ENCODE measurements at regions not wholly inside any gene's neighbourhood (a gene's known extent, or its start where the extent isn't known, plus 50 kb on each side); places are given as distances from the start of the nearest gene placed in this dataset.

GRCh38 chr17:11006530-11006929 is 168.6 kb upstream of the PIRT start:
- DNase-seq (ENCODE audit: low read depth) (no peak), FAIRE-seq (no peak)
- Histone ChIP-seq H3K27me3 (ENCODE audit: control insufficient read depth, insufficient read depth, low read length) (no peaks in the 10 kb centered on the region), H3K4me3 (ENCODE audit: low read depth, low read length) (no peak overlapping the region), H3K36me3 (ENCODE audit: control insufficient read depth, insufficient read depth, low read length) (no peaks in the 10 kb centered on the region)
- no peak for TF ChIP-seq CTCF (IDR thresholded peaks at IDR 0.05; ENCODE audit: insufficient read depth, low read length, severe bottlenecking)

- Histone ChIP-seq H3K27me3 (ENCODE audit: control insufficient read depth, insufficient read depth, low read length) (no peaks in the 10 kb centered on the region), H3K4me3 (ENCODE audit: low read depth, low read length) (no peak overlapping the region), H3K36me3 (ENCODE audit: control insufficient read depth, insufficient read depth, low read length) (no peaks in the 10 kb centered on the region)
- FAIRE-seq (no peak), DNase-seq (ENCODE audit: low read depth) (no peak)
- no peak for TF ChIP-seq CTCF (IDR thresholded peaks at IDR 0.05; ENCODE audit: insufficient read depth, low read length, severe bottlenecking)
Observed at GRCh38 chr17:11005940-11006339, 168.1 kb upstream of the PIRT start.

- DNase-seq (ENCODE audit: low read depth) (no peak), FAIRE-seq (no peak)
- no peaks in the 10 kb centered on the region for H3K27me3 ChIP-seq (ENCODE audit: control insufficient read depth, insufficient read depth, low read length)
- H3K36me3 ChIP-seq (ENCODE audit: control insufficient read depth, insufficient read depth, low read length), result no peaks in the 10 kb centered on the region
- H3K4me3 ChIP-seq (ENCODE audit: low read depth, low read length), result no peak overlapping the region
- TF ChIP-seq CTCF (IDR thresholded peaks at IDR 0.05; ENCODE audit: insufficient read depth, low read length, severe bottlenecking), result no peak
Observed at GRCh38 chr17:11002417-11002816, 164.5 kb upstream of the PIRT start.

GRCh38 chr17:11001651-11002050 is 163.8 kb upstream of the PIRT start:
- no peak overlapping the region for H3K4me3 ChIP-seq (ENCODE audit: low read depth, low read length)
- no peak for TF ChIP-seq CTCF (IDR thresholded peaks at IDR 0.05; ENCODE audit: insufficient read depth, low read length, severe bottlenecking)
- DNase-seq (ENCODE audit: low read depth), result no peak
- H3K36me3 ChIP-seq (ENCODE audit: control insufficient read depth, insufficient read depth, low read length), result no peaks in the 10 kb centered on the region
- FAIRE-seq, result no peak
- no peaks in the 10 kb centered on the region for H3K27me3 ChIP-seq (ENCODE audit: control insufficient read depth, insufficient read depth, low read length)

GRCh38 chr17:10999484-10999883 is 161.6 kb upstream of the PIRT start:
- no peak for TF ChIP-seq CTCF (IDR thresholded peaks at IDR 0.05; ENCODE audit: insufficient read depth, low read length, severe bottlenecking)

GRCh38 chr17:10993126-10993525 is 155.2 kb upstream of the PIRT start:
- DNase-seq (ENCODE audit: low read depth) (no peak), FAIRE-seq (no peak)
- H3K4me3 ChIP-seq (ENCODE audit: low read depth, low read length), result no peak overlapping the region
- no peaks in the 10 kb centered on the region for H3K36me3 ChIP-seq (ENCODE audit: control insufficient read depth, insufficient read depth, low read length)
- no peaks in the 10 kb centered on the region for H3K27me3 ChIP-seq (ENCODE audit: control insufficient read depth, insufficient read depth, low read length)
- TF ChIP-seq CTCF (IDR thresholded peaks at IDR 0.05; ENCODE audit: insufficient read depth, low read length, severe bottlenecking), result no peak

More at GRCh38 chr17:10999484-10999883, 161.6 kb upstream of the PIRT start:
- FAIRE-seq (no peak), DNase-seq (ENCODE audit: low read depth) (no peak)
- Histone ChIP-seq H3K36me3 (ENCODE audit: control insufficient read depth, insufficient read depth, low read length) (no peaks in the 10 kb centered on the region), H3K27me3 (ENCODE audit: control insufficient read depth, insufficient read depth, low read length) (no peaks in the 10 kb centered on the region), H3K4me3 (ENCODE audit: low read depth, low read length) (no peak overlapping the region)
